Inferior parietal cortex (tissue), 1 donor: ENCODE measurements at regions not wholly inside any gene's neighbourhood (a gene's known extent, or its start where the extent isn't known, plus 50 kb on each side); places are given as distances from the start of the nearest gene placed in this dataset.
"Not testable (repeated sequence)": the region's sequence is repeated elsewhere in the genome, so short reads cannot be mapped to it uniquely, and the experiment has no call there.

ENCODE experiments used
- DNase-seq: peaks from one replicate; pipeline ENCODE4 v3.0.0-alpha.2; 2016; ENCODE audit errors: extremely low spot score

DNA sequence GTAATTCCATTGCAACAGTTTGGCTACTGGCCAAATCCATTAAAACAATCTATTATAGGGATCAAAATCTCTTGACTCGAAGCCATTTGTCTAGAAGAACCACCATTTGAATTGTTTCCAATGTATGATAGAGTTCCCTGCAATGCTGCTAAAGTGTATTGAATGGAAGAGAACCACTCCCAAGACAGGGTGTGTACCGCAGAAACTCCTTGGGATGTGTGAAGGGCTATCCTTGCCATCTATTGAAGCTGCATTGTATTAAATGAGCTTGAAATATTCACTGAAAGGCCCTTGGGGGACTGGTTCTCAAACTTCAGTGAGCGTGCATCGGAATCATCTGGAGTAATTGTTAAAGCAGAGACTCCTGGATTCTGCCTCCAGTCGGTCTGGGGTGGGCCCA is 260.4 kb upstream of the MEIS1 start:
- no peak for DNase-seq

DNA sequence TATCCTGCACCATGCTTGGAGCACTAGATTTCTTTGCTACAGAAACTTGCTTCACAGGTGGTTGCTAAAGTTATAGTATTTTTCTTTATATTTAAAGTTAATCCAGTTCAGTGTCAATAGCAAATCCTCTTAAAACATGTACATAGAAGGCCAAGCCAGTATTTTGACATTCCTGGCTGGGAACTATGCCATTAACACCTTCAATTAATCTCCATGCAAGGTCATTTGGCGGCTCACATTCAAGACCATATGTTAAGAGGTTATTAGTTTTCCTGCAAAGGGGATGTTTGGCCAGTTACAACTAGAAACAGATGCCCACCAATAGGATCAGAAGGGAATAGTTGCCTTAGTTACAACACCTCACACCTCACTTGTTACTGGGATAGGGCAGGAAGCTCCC is 261.3 kb upstream of the MEIS1 start:
- no peak for DNase-seq

DNA sequence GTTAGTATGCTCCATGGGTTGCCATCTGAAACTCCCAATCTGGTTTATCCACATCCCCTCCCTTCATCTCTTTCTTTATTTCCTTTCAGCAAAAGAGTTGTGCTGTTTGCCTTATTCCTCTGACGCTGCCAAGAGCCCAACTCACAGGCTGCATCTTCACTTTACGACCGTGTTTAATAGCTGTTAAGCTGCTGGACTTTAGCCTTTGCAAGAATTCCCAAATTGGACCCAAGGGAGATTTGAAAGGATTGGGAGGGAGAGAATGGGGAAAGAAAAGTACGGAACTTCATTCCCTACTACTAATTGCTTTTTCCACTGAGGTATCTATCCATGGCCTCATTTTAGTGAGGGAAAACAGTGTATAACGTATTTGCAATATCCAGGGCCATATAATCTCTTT is 263.4 kb upstream of the MEIS1 start:
- no peak for DNase-seq

DNA sequence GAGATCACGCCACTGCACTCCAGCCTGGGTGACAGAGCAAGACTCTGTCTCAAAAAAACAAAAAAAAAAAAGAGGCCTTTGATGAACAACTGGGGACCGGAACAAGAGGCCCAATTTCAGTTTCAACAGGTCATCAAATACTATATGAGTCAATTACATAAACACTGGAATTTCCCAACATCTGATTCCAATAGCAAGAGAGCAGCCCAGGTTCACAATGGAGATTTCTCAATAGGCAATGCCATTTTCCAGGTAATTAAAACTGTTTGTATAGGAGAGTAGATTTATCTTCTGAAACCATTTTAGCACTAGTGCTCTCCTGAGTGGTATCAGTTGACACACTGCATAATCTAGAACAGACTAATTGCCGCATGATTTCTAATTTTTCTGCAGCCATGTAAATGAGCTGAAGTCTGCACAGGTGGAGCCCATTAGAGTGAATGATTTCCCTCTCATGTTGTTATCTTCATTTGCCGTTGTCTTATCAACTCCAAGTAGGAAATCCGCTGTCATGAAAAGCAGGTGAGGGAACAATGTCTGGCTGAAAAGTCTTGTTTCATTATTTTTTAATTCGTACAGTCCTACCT is 264.1 kb upstream of the MEIS1 start:
- DNase-seq, result no peak

DNA sequence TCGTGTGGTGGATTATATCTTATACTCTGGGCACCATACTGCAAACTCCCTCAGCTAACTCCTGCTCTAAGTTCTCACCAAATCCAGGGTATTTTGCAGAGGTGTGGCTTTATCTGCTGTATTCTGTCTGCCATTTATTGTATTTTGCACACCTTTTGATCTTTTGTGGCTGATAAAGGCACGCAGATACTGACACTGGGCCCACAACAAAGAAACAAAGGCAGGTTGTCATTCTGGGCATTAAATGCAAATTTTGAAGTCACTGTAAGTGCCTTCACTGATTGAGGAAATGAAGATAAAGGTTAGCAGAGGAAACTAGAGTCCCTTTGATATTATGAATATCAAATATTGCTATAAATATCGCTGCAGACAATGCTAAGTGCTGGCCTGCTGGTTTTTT is 265.8 kb upstream of the MEIS1 start:
- DNase-seq, result no peak

DNA sequence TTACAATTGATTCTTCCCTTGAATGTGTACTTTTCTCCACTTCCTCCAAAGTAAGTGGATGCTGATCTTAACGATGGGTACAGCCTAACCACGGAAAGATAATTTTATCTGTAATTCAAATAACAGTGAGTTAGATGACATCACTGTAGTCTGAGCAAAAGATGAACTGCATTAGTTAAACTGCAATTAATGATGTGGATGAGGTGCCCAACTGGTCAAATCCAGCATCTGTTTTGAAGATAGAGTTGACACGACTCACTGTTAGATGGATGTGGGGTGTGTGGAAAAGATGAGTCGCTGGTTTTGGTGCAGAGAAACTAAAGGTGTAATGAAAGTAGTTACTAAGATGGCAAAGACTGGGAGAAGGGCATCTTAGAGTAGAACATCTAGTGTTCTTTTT is 270.5 kb upstream of the MEIS1 start:
- DNase-seq, result no peak

DNA sequence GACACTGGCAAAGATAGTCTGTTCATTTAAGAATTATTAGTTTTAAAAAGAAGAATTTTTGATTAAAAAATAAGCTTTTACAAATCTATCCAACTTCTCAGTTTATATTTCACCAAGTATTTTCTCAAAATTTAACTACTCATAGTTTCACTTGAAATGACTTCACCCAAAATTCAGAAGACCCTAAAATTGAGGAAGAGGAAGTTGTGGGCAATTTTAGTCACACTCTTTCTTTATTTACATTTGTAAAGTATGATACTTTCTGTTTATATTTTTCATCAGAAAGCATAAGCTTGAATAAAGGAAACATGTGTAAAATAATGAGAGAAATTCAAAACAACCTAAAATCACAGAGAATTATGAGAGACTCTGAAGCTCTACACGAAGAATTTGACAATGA is 278.8 kb upstream of the MEIS1 start:
- DNase-seq, result no peak

DNA sequence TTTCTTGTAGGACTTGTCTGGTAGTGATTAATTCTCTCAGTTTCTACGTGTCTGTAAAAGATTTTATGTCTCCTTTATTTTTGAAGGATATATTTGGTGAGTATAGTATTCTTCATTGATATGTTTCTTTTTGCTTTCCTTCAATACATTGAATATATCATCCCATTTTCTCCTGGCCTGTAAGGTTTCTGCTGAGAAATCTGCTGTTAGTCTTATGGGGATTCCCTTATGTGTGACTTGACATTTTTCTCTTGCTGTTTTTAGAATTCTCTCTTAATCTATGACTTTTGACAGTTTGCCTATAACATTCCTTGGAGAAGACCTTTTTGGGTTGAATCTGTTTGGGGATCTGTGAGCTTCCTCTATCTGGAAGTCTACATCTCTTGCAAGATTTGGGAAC is 281.0 kb upstream of the MEIS1 start:
- no peak for DNase-seq

DNA sequence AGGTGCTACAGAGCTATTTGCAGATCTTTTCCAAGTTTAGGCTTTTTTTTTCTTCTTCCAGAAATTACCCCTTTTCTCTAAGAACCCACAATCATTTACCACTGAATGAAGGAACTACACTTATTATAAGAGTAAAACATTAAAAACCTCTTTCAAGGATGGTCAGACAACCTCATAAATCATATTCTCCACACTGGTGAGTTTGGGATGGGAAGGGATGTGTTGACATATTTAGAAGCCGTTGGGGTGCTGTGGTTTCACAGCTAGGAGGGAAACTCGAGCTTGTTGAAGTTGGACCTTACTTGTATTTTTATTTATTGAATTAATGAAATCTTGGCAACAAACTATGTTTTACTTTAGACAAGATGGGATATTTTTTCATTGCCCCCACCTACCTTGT is 289.4 kb upstream of the MEIS1 start:
- no peak for DNase-seq

DNA sequence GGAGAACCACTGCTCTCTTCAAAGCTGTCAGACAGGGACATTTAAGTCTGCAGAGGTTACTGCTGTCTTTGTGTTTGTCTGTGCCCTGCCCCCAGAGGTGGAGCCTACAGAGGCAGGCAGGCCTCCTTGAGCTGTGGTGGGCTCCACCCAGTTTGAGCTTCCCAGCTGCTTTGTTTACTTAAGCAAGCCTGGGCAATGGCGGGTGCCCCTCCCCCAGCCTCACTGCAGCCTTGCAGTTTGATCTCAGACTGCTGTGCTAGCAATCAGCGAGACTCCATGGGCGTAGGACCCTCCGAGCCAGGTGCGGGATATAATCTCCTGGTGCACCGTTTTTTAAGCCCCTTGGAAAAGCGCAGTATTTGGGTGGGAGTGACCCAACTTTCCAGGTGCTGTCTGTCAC is 290.6 kb upstream of the MEIS1 start:
- not testable (repeated sequence) for DNase-seq

DNA sequence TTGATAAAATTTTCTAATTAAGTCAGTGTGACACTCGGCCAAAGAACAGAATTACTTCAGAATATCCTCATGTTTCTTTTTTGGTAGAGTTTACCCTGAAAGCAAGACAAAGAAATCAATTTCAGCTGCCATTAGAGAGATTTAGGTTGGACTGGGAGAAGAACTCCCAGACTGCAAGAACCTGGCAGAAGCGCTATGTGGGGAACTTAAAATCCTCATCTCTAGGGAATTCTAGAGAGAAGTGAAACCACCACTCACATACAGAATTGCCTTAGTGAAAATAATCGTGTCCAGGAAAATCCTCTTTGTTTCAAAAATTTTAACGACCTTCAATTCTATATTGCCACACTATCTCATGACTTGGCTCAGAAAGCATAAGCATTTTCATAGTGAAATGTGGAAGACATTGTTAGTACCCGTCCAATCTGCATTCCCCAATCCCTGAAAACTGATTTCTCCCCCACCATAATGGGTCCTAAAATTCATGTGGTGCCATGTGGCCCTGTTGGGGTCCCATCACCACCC is 297.3 kb upstream of the MEIS1 start:
- no peak for DNase-seq

DNA sequence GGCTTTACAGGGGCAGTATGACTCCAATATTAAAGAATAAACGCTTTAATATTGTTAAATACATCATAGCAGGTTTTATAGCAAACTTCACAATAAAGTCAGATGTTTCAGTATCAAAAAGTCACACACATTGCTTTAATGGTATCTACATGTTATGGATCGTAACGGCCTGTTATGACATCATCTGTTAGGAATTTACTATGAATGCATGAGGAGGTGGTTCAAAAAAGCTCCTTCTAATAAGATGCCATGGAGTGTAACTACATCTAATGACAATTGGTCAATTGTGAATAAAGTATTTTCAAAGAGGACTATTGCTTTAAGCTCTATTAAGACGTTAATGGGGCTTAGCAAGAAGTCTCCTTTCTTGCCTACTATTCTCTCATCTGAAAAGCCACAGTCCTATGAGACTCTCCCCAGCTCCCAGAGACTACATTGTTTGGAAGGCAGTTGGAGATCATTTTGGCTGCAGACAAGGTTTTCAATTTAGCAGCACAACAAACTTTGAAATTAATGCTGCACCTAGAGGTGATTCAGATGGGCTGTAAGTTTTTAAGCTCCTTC is 300.7 kb upstream of the MEIS1 start:
- no peak for DNase-seq

DNA sequence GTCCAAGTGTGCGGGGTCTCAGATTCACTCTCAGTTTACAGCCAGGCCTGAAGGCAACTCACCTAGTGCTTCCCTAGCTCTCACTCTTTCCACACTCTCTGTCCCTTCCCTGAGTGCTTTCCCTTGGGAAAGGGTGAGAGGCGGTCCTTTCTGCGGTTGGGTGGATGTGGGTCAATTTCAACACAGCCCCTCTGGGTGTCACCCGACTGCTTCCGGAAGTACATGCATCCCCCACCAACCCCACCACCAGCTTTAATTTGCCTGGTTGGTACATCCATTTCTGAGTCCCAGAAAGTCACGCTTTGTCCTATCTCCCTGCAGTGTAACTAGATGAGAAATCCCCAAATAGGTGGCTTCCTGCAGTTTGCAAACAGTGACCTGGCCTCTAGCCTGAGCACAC is 307.3 kb upstream of the MEIS1 start:
- DNase-seq, result no peak

DNA sequence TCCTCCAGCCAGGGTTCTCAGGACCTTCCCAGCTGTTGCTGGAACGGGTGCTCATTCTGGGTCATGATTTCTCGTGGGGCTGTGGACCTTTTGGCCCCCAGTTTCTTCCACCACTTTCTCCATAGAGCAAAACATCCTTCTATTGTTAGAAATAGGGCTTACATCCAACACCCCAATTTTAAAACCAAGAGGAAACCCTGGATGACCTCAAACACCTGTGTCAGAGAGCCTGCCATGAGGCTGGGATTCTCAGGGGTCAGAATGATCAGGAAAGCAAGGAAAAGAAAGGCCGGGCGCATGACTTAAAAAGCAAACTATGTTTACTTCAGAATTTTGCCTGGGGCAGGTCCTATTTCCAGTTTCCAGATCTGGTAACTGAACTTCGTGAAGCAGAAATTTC is 307.9 kb upstream of the MEIS1 start:
- DNase-seq, result no peak

DNA sequence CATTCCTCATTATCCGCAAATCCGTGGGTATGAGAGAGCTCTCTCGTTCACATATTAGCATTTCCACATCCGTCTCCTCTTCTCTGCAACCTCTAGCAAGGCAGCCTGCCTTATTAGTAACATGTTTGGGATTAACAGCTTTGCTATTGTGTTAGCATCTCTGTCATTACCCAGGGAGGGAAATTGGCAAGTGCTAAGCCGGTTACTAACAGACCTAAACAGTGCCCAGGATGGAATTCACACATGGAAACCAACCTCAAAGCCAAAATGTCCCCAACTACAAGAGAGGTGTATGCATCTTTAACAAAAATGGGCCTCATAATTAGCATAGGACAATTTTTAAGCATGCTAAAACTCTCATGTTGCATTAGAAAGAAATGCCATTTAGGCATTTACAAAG is 309.0 kb upstream of the MEIS1 start:
- no peak for DNase-seq

DNA sequence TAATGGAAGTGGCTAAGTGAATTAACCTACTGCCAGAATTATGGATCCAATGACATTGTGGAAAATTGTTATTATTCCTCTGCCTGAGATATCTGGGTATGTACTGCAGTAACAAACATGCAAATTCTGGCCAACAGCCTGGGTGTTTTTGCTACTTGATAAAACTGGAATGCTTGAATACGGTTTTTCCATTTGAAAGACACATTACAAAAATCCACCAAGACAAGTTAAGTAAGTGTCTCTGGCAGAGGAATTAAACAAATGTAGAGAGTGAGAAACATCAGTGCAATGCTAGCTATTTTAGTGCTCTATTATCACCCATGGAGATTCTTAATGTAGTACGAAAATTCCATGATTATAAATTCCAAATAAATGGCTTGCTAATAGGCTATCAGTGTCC is 312.4 kb upstream of the MEIS1 start:
- DNase-seq, result no peak

DNA sequence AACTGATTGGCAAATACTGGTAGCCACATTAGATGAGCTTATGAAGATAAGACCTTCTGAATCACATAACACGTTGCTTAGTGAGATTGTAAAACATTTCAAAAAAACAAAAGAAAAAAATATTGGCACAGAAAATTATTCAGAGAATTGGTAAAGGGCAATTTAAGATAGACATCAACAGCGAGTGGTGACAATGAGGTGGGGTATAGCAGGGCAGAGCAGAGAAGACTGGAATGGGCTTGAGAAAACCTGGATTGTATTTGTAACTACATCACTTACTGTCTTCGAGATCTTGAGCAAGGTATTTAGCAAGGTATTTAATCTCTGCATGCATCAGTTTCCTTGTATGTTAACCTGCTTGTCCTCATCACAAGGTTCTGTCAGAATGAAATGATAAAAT is 313.0 kb upstream of the MEIS1 start:
- no peak for DNase-seq

DNA sequence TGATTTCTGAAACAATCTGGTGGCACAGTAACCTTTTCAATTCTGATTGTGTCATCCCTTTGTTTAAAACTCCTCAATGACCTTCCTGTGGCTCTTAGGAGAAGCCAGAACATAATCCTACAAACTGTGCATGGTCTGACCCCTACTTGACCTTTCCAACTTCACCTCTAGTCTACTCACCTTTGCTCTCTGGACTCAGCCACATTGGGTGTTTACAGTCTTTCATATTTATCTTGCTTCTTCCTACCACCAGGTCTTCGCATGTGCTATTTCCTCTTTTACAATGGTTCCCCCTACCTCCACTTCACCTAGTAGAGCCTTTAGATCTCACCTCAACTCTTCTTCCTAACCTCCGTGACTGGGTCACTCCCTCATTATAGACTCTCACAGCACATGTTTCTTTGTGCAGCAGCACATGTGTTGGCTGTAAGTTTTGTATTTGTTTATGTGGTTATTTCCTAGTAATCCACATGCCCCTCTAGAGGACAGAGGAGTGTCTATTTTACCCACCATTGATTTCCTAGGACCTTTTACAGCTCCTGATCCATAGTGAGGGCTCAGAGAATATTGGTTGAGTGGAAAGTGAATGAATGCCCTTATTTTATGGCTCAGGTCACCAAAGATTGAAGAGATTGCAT is 320.8 kb upstream of the MEIS1 start:
- DNase-seq, result no peak

DNA sequence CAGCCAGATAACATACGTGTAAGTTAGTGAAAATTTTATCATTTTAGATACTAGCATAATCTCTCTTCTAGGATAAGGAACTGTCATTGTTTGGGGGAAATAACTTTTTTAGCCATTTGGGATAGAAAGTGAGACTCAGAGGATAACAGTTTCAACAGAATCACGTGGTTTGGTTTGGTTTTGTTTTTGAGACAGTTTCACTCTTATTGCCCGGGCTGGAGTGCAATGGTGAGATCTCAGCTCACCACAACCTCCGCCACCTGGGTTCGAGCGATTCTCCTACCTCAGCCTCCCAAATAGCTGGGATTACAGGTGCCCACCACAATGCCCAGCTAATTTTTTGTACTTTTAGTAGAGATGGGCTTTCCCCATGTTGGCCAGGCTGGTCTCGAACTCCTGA is 323.2 kb upstream of the MEIS1 start:
- no peak for DNase-seq

DNA sequence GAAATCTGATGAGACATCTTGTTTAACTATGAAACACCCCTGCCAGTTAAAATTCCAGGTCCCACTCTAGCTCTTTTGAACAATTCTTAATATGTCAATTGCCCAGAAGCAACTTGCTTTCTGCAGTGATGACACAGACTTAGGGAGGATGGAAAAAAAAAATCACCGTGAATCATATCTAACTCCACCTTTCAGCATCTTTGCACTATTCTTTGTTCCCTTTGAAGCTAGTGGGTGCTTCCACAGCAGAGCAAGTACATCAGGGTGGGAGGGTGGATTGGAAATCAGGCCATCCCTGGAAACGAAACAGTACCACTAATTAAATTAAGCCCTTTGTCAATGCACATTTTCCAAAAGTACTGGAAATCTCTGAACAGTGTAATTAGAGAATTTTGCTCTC is 324.3 kb upstream of the MEIS1 start:
- DNase-seq, result no peak

DNA sequence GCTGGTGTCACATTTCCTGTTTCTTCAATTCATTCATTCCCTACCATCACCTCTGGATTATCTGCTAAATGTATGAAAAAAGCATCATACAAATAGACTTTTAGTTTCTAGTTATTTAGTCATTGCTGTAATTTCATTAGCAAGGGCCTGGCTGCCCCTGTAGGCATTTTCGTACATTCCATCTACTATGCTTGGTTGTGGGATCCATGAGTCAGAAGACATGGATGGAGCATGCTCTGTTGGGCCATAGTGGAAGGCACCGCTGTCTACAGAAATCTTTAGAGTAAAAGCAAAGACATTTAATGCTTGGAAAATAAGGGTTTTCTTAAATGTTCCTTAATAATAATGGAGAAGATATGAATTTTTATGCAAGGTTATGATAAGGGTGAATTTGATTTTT is 324.8 kb upstream of the MEIS1 start:
- no peak for DNase-seq

DNA sequence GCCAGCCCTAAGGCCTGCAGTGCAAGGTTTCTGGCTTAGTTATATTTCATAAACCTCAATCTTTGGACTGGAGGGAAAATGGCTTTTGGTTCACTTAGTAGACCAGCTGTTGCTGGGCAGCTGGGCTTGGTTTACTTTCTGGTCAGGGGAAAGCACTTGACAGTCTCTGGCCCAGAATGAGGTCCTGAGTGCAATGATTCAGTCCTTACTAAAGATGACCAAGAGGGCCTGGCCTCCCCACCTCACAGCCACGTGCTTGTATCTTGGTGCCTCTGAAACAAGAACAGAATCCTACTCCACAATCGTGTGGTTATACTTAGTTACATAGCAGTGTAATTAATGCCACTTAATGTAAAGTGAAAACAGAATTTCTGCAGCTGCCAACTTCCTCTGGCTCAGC is 325.5 kb upstream of the MEIS1 start:
- no peak for DNase-seq

DNA sequence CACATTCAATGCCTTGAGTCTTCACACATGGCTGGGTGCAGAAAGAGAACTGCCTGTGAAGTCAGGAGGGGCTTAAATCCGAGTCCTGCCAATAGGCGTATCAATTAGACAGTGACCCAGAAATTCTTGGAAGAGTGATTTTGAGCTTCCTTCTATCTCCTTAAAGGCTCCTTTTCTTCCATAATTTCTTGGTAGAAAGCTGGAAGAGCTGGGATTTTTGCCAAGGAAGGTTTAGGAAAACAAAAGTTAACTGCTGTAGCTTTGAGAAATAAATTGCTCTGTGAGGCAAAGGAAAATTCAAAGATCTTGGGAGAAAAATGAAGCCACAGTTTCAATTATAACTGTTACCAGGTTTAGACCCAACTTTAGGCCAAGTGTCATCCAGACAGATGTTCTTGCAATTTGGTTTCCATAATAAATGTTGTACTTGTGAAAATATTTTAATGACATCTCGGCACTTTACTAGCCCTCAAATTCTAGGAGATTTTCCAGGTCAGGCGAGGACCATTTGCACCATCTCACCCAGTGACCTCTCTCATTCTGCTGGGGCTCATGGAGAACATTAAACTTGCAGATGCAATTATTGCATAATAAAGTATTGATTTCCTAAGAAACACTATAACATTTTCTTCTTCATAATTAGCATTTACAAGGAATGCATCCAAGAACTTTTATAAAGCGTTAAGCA is 329.7 kb upstream of the MEIS1 start:
- peak; percentile 11 for DNase-seq
